HEK293 (cell line): ENCODE measurements at regions not wholly inside any gene's neighbourhood (a gene's known extent, or its start where the extent isn't known, plus 50 kb on each side); places are given as distances from the start of the nearest gene placed in this dataset.

Experiments used
- CTCF ChIA-PET: fragments of 350-600 bp; formaldehyde crosslinking; extraction: SDS; loops from one replicate; lab custom pipeline; 2021; ENCODE audit warnings: antibody characterized with exemption; lab: Yijun Ruan, JAX
- POLR2A ChIA-PET: fragments of 300-600 bp; formaldehyde crosslinking; extraction: SDS; loops from one replicate; lab custom pipeline; 2020; ENCODE audit warnings: antibody characterized with exemption, inconsistent platforms; lab: Yijun Ruan, JAX
- H3K27ac ChIP-seq: fragments of 200-500 bp; sonication (Bioruptor generic); 2 replicates; pipeline ENCODE4 v1.5.1; 2014; ENCODE audit warnings: low read depth, low read length, control low read depth, inconsistent platforms; ENCODE audit errors: extremely low read depth
- H3K36me3 ChIP-seq, 2 experiments: fragments of 200-500 bp in 1 of 2; sonication (Bioruptor generic) in 1 of 2; 1 replicate in 1 of 2; 2 replicates in 1 of 2; pipeline ENCODE4 v1.5.1; 2014 to 2017; ENCODE audit warnings: inconsistent platforms in 2 of 2, low read length in 2 of 2; ENCODE audit not compliant: control insufficient read depth in 2 of 2, insufficient read depth in 1 of 2
- H3K4me1 ChIP-seq: fragments of 200-500 bp; sonication (Bioruptor generic); 2 replicates; pipeline ENCODE4 v1.5.1; 2014; ENCODE audit warnings: mild to moderate bottlenecking, low read length, inconsistent platforms; ENCODE audit not compliant: control insufficient read depth, insufficient read depth
- H3K4me3 ChIP-seq: 2 replicates; pipeline ENCODE4 v1.5.1; 2011; ENCODE audit warnings: low read depth, mild to moderate bottlenecking, control low read depth, low read length, moderate library complexity
- H3K9me3 ChIP-seq: fragments of 200-500 bp; sonication (Bioruptor generic); 2 replicates; pipeline ENCODE4 v1.5.1; 2014; ENCODE audit warnings: low read depth, low read length, inconsistent platforms; ENCODE audit not compliant: control insufficient read depth, insufficient read depth
- ELK4 ChIP-seq: IDR thresholded peaks from 2 replicates; pipeline ENCODE4 v1.6.1; 2011; ENCODE audit warnings: mild to moderate bottlenecking, low read depth, low read length, borderline replicate concordance
- GFI1B ChIP-seq: fragments of 450-650 bp; formaldehyde crosslinking; IDR thresholded peaks from 2 replicates; pipeline ENCODE4 v1.5.1; 2016; ENCODE audit warnings: missing biosample characterization, missing genetic modification characterization
- GLI4 ChIP-seq: fragments of 450-650 bp; formaldehyde crosslinking; IDR thresholded peaks from 2 replicates; pipeline ENCODE4 v1.5.1; 2016; ENCODE audit warnings: missing biosample characterization, missing genetic modification characterization
- HOXD13 ChIP-seq: sonication (generic); formaldehyde crosslinking; IDR thresholded peaks from 2 replicates; pipeline ENCODE4 v1.8.0; 2022; ENCODE audit warnings: missing genetic modification reagents, borderline replicate concordance
- KLF17 ChIP-seq: fragments of 450-650 bp; formaldehyde crosslinking; IDR thresholded peaks from 2 replicates; pipeline ENCODE4 v1.5.1; 2016; ENCODE audit warnings: missing biosample characterization, missing genetic modification characterization
- SCRT1 ChIP-seq: fragments of 450-650 bp; formaldehyde crosslinking; IDR thresholded peaks from 2 replicates; pipeline ENCODE4 v1.5.1; 2016; ENCODE audit warnings: missing biosample characterization, missing genetic modification characterization, borderline replicate concordance
- SCRT2 ChIP-seq: fragments of 450-650 bp; formaldehyde crosslinking; IDR thresholded peaks from 2 replicates; pipeline ENCODE4 v1.5.1; 2016; ENCODE audit warnings: missing biosample characterization, missing genetic modification characterization
- SP3 ChIP-seq: fragments of 450-650 bp; formaldehyde crosslinking; IDR thresholded peaks from 2 replicates; pipeline ENCODE4 v1.5.1; 2016; ENCODE audit warnings: missing biosample characterization, missing genetic modification characterization
- WT1 ChIP-seq: fragments of 450-650 bp; formaldehyde crosslinking; IDR thresholded peaks from 2 replicates; pipeline ENCODE4 v1.5.1; 2016; ENCODE audit warnings: missing biosample characterization, missing genetic modification characterization
- YY1 ChIP-seq: fragments of 450-650 bp; formaldehyde crosslinking; IDR thresholded peaks from 2 replicates; pipeline ENCODE4 v1.5.1; 2018; ENCODE audit warnings: missing biosample characterization, missing genetic modification characterization
- ZBTB21 ChIP-seq: fragments of 450-650 bp; formaldehyde crosslinking; IDR thresholded peaks from 2 replicates; pipeline ENCODE4 v1.5.1; 2017; ENCODE audit warnings: missing biosample characterization, missing genetic modification characterization
- ZNF114 ChIP-seq: fragments of 450-650 bp; formaldehyde crosslinking; IDR thresholded peaks from 2 replicates; pipeline ENCODE4 v1.5.0; 2017; ENCODE audit warnings: missing biosample characterization, missing genetic modification characterization
- ZNF133 ChIP-seq: fragments of 450-650 bp; formaldehyde crosslinking; IDR thresholded peaks from 2 replicates; pipeline ENCODE4 v1.5.1; 2016; ENCODE audit warnings: missing biosample characterization, missing genetic modification characterization
- ZNF140 ChIP-seq: fragments of 450-650 bp; formaldehyde crosslinking; IDR thresholded peaks from 2 replicates; pipeline ENCODE4 v1.5.1; 2016; ENCODE audit warnings: missing biosample characterization, missing genetic modification characterization
- ZNF155 ChIP-seq: fragments of 450-650 bp; formaldehyde crosslinking; IDR thresholded peaks from 2 replicates; pipeline ENCODE4 v1.5.1; 2016; ENCODE audit warnings: missing biosample characterization, missing genetic modification characterization
- ZNF202 ChIP-seq: fragments of 450-650 bp; formaldehyde crosslinking; IDR thresholded peaks from 2 replicates; pipeline ENCODE4 v1.5.1; 2016; ENCODE audit warnings: missing biosample characterization, missing genetic modification characterization, borderline replicate concordance
- ZNF211 ChIP-seq: fragments of 450-650 bp; formaldehyde crosslinking; IDR thresholded peaks from 2 replicates; pipeline ENCODE4 v1.5.1; 2016; ENCODE audit warnings: low read depth, missing biosample characterization, missing genetic modification characterization
- ZNF266 ChIP-seq: fragments of 450-650 bp; formaldehyde crosslinking; IDR thresholded peaks from 2 replicates; pipeline ENCODE4 v1.5.1; 2016; ENCODE audit warnings: missing biosample characterization, missing genetic modification characterization, low read depth
- ZNF302 ChIP-seq: fragments of 450-650 bp; formaldehyde crosslinking; IDR thresholded peaks from 2 replicates; pipeline ENCODE4 v1.5.1; 2016; ENCODE audit warnings: missing biosample characterization, missing genetic modification characterization, low read depth
- ZNF324 ChIP-seq: fragments of 450-650 bp; formaldehyde crosslinking; IDR thresholded peaks from 2 replicates; pipeline ENCODE4 v1.5.1; 2016; ENCODE audit warnings: missing biosample characterization, missing genetic modification characterization
- ZNF350 ChIP-seq: fragments of 450-650 bp; formaldehyde crosslinking; IDR thresholded peaks from 2 replicates; pipeline ENCODE4 v1.5.0; 2017; ENCODE audit warnings: missing biosample characterization, mild to moderate bottlenecking, missing genetic modification characterization
- ZNF366 ChIP-seq: fragments of 450-650 bp; formaldehyde crosslinking; conservative IDR thresholded peaks from 2 replicates; pipeline ENCODE4 v1.5.1; 2016; ENCODE audit warnings: missing biosample characterization, missing genetic modification characterization
- ZNF37A ChIP-seq: fragments of 450-650 bp; IDR thresholded peaks from 2 replicates; pipeline ENCODE4 v1.5.1; 2018; ENCODE audit warnings: missing biosample characterization, missing genetic modification characterization
- ZNF501 ChIP-seq: fragments of 450-650 bp; formaldehyde crosslinking; IDR thresholded peaks from 2 replicates; pipeline ENCODE4 v1.5.1; 2016; ENCODE audit warnings: missing biosample characterization, missing genetic modification characterization
- ZNF580 ChIP-seq: fragments of 450-650 bp; formaldehyde crosslinking; IDR thresholded peaks from 2 replicates; pipeline ENCODE4 v1.5.1; 2016; ENCODE audit warnings: missing biosample characterization, missing genetic modification characterization
- ZNF677 ChIP-seq: fragments of 450-650 bp; IDR thresholded peaks from 2 replicates; pipeline ENCODE4 v1.5.0; 2018; ENCODE audit warnings: missing biosample characterization, mild to moderate bottlenecking, missing genetic modification characterization, moderate library complexity
- ZNF785 ChIP-seq: fragments of 450-650 bp; formaldehyde crosslinking; IDR thresholded peaks from 2 replicates; pipeline ENCODE4 v1.5.1; 2016; ENCODE audit warnings: missing biosample characterization, missing genetic modification characterization
- ZXDB ChIP-seq: fragments of 450-650 bp; formaldehyde crosslinking; IDR thresholded peaks from 2 replicates; pipeline ENCODE4 v1.5.1; 2016; ENCODE audit warnings: missing biosample characterization, missing genetic modification characterization
- TF ChIP-seq, protein P1 (sequence below): fragments of 450-650 bp; formaldehyde crosslinking; IDR thresholded peaks from 2 replicates; pipeline ENCODE4 v1.5.1; 2016; ENCODE audit warnings: missing biosample characterization, missing genetic modification characterization
- TF ChIP-seq, protein P2 (sequence below): fragments of 450-650 bp; formaldehyde crosslinking; IDR thresholded peaks from 2 replicates; pipeline ENCODE4 v1.5.1; 2016; ENCODE audit warnings: missing biosample characterization, missing genetic modification characterization, borderline replicate concordance
- TF ChIP-seq, protein P3 (sequence below): fragments of 450-650 bp; formaldehyde crosslinking; IDR thresholded peaks from 2 replicates; pipeline ENCODE4 v1.5.1; 2017; ENCODE audit warnings: missing biosample characterization, missing genetic modification characterization

DNA sequence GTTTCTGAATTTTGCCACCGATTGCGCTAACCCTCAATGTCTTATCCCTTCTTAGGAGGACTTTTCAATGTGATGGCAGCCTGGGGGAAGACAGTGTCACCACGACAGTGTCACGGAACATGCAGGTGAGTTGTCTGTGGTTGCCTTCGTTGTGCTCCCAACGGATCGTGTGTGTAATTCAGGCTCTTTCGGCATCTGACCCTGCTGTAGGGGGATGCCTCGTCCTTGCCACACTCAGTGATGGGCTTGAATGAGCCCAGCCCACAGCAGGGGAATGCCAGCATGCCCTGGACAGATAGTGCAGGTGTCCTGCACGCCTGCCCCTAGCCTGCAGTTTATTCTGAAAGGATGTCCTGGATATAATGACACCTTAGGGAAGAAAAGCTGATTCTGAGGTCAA, 123.8 kb upstream of the RTL1 start:
- ChIA-PET CTCF (interaction anchor here (0.6 kb wide), 1 partner anchor 1456 kb away, joined by 4 read pairs; no protein-coding TSS in a partner anchor), POLR2A (no interaction called here)
- Histone ChIP-seq H3K27ac (no peak overlapping the region), H3K4me3 (no peak overlapping the region), H3K36me3 (no peaks in the 10 kb centered on the region), H3K9me3 (no peaks in the 10 kb centered on the region), H3K4me1 (no peaks in the 10 kb centered on the region)
- TF ChIP-seq ZNF114 (tag by site-specific recombination): no peak
- TF ChIP-seq ZNF266 (tag by site-specific recombination): no peak
- no peak for TF ChIP-seq ZNF140 (tag by site-specific recombination)
- TF ChIP-seq ZNF302: no peak
- no peak for TF ChIP-seq ZNF133 (tag by site-specific recombination)
- no peak for TF ChIP-seq SCRT1 (tag by site-specific recombination)
- TF ChIP-seq KLF17: no peak
- TF ChIP-seq, protein P1, sequence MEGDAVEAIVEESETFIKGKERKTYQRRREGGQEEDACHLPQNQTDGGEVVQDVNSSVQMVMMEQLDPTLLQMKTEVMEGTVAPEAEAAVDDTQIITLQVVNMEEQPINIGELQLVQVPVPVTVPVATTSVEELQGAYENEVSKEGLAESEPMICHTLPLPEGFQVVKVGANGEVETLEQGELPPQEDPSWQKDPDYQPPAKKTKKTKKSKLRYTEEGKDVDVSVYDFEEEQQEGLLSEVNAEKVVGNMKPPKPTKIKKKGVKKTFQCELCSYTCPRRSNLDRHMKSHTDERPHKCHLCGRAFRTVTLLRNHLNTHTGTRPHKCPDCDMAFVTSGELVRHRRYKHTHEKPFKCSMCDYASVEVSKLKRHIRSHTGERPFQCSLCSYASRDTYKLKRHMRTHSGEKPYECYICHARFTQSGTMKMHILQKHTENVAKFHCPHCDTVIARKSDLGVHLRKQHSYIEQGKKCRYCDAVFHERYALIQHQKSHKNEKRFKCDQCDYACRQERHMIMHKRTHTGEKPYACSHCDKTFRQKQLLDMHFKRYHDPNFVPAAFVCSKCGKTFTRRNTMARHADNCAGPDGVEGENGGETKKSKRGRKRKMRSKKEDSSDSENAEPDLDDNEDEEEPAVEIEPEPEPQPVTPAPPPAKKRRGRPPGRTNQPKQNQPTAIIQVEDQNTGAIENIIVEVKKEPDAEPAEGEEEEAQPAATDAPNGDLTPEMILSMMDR (tag by site-specific recombination): no peak
- TF ChIP-seq ZNF350: no peak
- no peak for TF ChIP-seq ZNF37A (tag by site-specific recombination)
- TF ChIP-seq ZXDB (tag by site-specific recombination): no peak
- no peak for TF ChIP-seq ZNF366
- no peak for TF ChIP-seq ZNF155 (tag by site-specific recombination)
- TF ChIP-seq ZNF580 (tag by site-specific recombination): no peak
- no peak for TF ChIP-seq YY1 (tag by site-specific recombination)
- no peak for TF ChIP-seq ZNF324 (tag by site-specific recombination)
- no peak for TF ChIP-seq ZNF501

DNA sequence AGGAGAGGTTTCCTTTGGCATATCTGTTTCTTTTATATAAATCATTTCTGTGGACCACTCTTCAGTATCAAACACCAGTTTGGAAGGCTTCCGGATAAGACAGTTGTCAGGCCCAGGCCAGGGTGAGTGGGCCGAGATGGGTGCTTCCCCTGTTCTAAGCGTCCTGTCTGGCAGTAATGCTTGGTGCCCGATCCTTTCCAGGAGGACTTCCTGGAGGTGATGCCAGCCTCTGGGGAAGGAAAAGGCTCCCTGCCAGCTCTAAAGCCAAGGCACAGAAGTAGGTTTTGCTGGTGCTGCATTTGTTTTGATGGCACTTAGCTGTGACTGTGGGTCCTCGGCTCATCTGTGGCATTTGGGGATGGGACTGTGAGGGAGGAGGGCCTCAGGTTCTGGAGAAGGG, 124.4 kb upstream of the RTL1 start:
- Histone ChIP-seq H3K4me3 (no peak overlapping the region), H3K36me3 (no peaks in the 10 kb centered on the region), H3K4me1 (no peaks in the 10 kb centered on the region), H3K9me3 (no peaks in the 10 kb centered on the region), H3K27ac (no peak overlapping the region)
- ChIA-PET POLR2A (no interaction called here), CTCF (no interaction called here)
- TF ChIP-seq SP3 (no peak), HOXD13 (CRISPR knock-in tag) (no peak), GFI1B (tag by site-specific recombination) (no peak), ZBTB21 (no peak), ZNF202 (tag by site-specific recombination) (no peak), ZNF211 (tag by site-specific recombination) (no peak), GLI4 (no peak), SCRT2 (tag by site-specific recombination) (no peak), ZNF677 (tag by site-specific recombination) (no peak), ZNF785 (tag by site-specific recombination) (no peak), ZNF133 (tag by site-specific recombination) (no peak), ELK4 (no peak), WT1 (tag by site-specific recombination) (no peak), ZNF266 (tag by site-specific recombination) (no peak)
- TF ChIP-seq, protein P2, sequence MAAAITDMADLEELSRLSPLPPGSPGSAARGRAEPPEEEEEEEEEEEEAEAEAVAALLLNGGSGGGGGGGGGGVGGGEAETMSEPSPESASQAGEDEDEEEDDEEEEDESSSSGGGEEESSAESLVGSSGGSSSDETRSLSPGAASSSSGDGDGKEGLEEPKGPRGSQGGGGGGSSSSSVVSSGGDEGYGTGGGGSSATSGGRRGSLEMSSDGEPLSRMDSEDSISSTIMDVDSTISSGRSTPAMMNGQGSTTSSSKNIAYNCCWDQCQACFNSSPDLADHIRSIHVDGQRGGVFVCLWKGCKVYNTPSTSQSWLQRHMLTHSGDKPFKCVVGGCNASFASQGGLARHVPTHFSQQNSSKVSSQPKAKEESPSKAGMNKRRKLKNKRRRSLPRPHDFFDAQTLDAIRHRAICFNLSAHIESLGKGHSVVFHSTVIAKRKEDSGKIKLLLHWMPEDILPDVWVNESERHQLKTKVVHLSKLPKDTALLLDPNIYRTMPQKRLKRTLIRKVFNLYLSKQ (tag by site-specific recombination): no peak
- TF ChIP-seq, protein P3, sequence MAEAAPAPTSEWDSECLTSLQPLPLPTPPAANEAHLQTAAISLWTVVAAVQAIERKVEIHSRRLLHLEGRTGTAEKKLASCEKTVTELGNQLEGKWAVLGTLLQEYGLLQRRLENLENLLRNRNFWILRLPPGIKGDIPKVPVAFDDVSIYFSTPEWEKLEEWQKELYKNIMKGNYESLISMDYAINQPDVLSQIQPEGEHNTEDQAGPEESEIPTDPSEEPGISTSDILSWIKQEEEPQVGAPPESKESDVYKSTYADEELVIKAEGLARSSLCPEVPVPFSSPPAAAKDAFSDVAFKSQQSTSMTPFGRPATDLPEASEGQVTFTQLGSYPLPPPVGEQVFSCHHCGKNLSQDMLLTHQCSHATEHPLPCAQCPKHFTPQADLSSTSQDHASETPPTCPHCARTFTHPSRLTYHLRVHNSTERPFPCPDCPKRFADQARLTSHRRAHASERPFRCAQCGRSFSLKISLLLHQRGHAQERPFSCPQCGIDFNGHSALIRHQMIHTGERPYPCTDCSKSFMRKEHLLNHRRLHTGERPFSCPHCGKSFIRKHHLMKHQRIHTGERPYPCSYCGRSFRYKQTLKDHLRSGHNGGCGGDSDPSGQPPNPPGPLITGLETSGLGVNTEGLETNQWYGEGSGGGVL (tag by site-specific recombination): no peak
